ENCODE measurements at regions not wholly inside any gene's neighbourhood (a gene's known extent, or its start where the extent isn't known, plus 50 kb on each side); places are given as distances from the start of the nearest gene placed in this dataset.
"Not testable (repeated sequence)": the region's sequence is repeated elsewhere in the genome, so short reads cannot be mapped to it uniquely, and the experiment has no call there.

- no peaks in the 10 kb centered on the region for H3K4me1 ChIP-seq (ENCODE audit: control insufficient read depth in 2 of 3, insufficient read depth in 2 of 3, low read depth in 1 of 3, low read length in 3 of 3)
- no peak for FAIRE-seq
- no peak for TF ChIP-seq CTCF (IDR thresholded peaks at IDR 0.05; ENCODE audit: borderline replicate concordance, extremely low read depth, insufficient read depth)
These were observed 133.2 kb upstream of the CENPW start for GRCh38 chr6:126206504-126207246.

GRCh38 chr6:126210398-126211075 lies 129.4 kb upstream of the CENPW start:
- H3K36me3 ChIP-seq (ENCODE audit: control insufficient read depth in 2 of 3, insufficient read depth in 3 of 3, low read length in 3 of 3), result no peaks in the 10 kb centered on the region
- H3K9ac ChIP-seq (ENCODE audit: low read length in 3 of 3), result no peak overlapping the region
- intact Hi-C loops (cut with DNase I), result no loop called here
- no peak for DNase-seq
- H3K9me3 ChIP-seq (ENCODE audit: control insufficient read depth in 2 of 3, insufficient read depth in 1 of 3, low read length in 3 of 3), result no peaks in the 10 kb centered on the region
- H3K4me3 ChIP-seq (ENCODE audit: low read length in 3 of 3), result no peak overlapping the region
- no peak for TF ChIP-seq CTCF (IDR thresholded peaks at IDR 0.05; ENCODE audit: borderline replicate concordance, extremely low read depth, insufficient read depth)
- no peaks in the 10 kb centered on the region for H3K27me3 ChIP-seq (ENCODE audit: control insufficient read depth, insufficient read depth, low read length)
- no peaks in the 10 kb centered on the region for H3K4me1 ChIP-seq (ENCODE audit: control insufficient read depth in 2 of 3, insufficient read depth in 2 of 3, low read depth in 1 of 3, low read length in 3 of 3)
- no peak overlapping the region for H3K27ac ChIP-seq (ENCODE audit: low read depth in 2 of 2, low read length in 2 of 2)
- no peak for FAIRE-seq

More at GRCh38 chr6:126206504-126207246, 133.2 kb upstream of the CENPW start:
- Histone ChIP-seq H3K27ac (ENCODE audit: low read depth in 2 of 2, low read length in 2 of 2) (no peak overlapping the region), H3K36me3 (ENCODE audit: control insufficient read depth in 2 of 3, insufficient read depth in 3 of 3, low read length in 3 of 3) (no peaks in the 10 kb centered on the region), H3K27me3 (ENCODE audit: control insufficient read depth, insufficient read depth, low read length) (no peaks in the 10 kb centered on the region), H3K9ac (ENCODE audit: low read length in 3 of 3) (no peak overlapping the region), H3K9me3 (ENCODE audit: control insufficient read depth in 2 of 3, insufficient read depth in 1 of 3, low read length in 3 of 3) (no peaks in the 10 kb centered on the region), H3K4me3 (ENCODE audit: low read length in 3 of 3) (no peak overlapping the region)
- intact Hi-C loops (cut with DNase I), result no loop called here
- no peak for DNase-seq

GRCh38 chr6:126217497-126217896 lies 122.4 kb upstream of the CENPW start:
- no peak for DNase-seq
- Histone ChIP-seq H3K27me3 (ENCODE audit: control insufficient read depth, insufficient read depth, low read length) (no peaks in the 10 kb centered on the region), H3K9me3 (ENCODE audit: control insufficient read depth in 2 of 3, insufficient read depth in 1 of 3, low read length in 3 of 3) (no peaks in the 10 kb centered on the region), H3K4me3 (ENCODE audit: low read length in 3 of 3) (no peak overlapping the region), H3K27ac (ENCODE audit: low read depth in 2 of 2, low read length in 2 of 2) (no peak overlapping the region), H3K4me1 (ENCODE audit: control insufficient read depth in 2 of 3, insufficient read depth in 2 of 3, low read depth in 1 of 3, low read length in 3 of 3) (no peaks in the 10 kb centered on the region), H3K36me3 (ENCODE audit: control insufficient read depth in 2 of 3, insufficient read depth in 3 of 3, low read length in 3 of 3) (no peaks in the 10 kb centered on the region), H3K9ac (ENCODE audit: low read length in 3 of 3) (no peak overlapping the region)
- intact Hi-C loops (cut with DNase I), result no loop called here
- no peak for FAIRE-seq
- no peak for TF ChIP-seq CTCF (IDR thresholded peaks at IDR 0.05; ENCODE audit: borderline replicate concordance, extremely low read depth, insufficient read depth)

GRCh38 chr6:126220901-126221300 lies 119.0 kb upstream of the CENPW start:
- H3K36me3 ChIP-seq (ENCODE audit: control insufficient read depth in 2 of 3, insufficient read depth in 3 of 3, low read length in 3 of 3); H3K27me3 ChIP-seq (ENCODE audit: control insufficient read depth, insufficient read depth, low read length); FAIRE-seq; H3K9ac ChIP-seq (ENCODE audit: low read length in 3 of 3); DNase-seq; intact Hi-C loops (cut with DNase I); H3K4me1 ChIP-seq (ENCODE audit: control insufficient read depth in 2 of 3, insufficient read depth in 2 of 3, low read depth in 1 of 3, low read length in 3 of 3); H3K27ac ChIP-seq (ENCODE audit: low read depth in 2 of 2, low read length in 2 of 2); H3K9me3 ChIP-seq (ENCODE audit: control insufficient read depth in 2 of 3, insufficient read depth in 1 of 3, low read length in 3 of 3); H3K4me3 ChIP-seq (ENCODE audit: low read length in 3 of 3): not testable (repeated sequence)

Measured in kidney (tissue), 13 donors.